Mesendoderm (in vitro differentiated cells): ENCODE measurements at regions not wholly inside any gene's neighbourhood (a gene's known extent, or its start where the extent isn't known, plus 50 kb on each side); places are given as distances from the start of the nearest gene placed in this dataset.
"Not testable (repeated sequence)": the region's sequence is repeated elsewhere in the genome, so short reads cannot be mapped to it uniquely, and the experiment has no call there.

Experiments used
- DNase-seq: peaks from one replicate; pipeline ENCODE4 v3.0.0; 2013
- H2AK5ac ChIP-seq: 2 replicates; pipeline ENCODE4 v1.6.1; 2013; ENCODE audit warnings: low read length, inconsistent platforms
- H2BK120ac ChIP-seq: 2 replicates; pipeline ENCODE4 v1.6.1; 2013; ENCODE audit warnings: low read depth, mild to moderate bottlenecking, low read length, moderate library complexity, mixed read lengths
- H2BK15ac ChIP-seq: replicated peaks from 2 replicates; pipeline ENCODE4 v1.6.1; 2013; ENCODE audit warnings: low read depth, mild to moderate bottlenecking, moderate library complexity
- H2BK5ac ChIP-seq: 2 replicates; pipeline ENCODE4 v1.6.1; 2013; ENCODE audit warnings: low read length, inconsistent platforms
- H3K18ac ChIP-seq: 2 replicates; pipeline ENCODE4 v1.6.1; 2013; ENCODE audit warnings: mild to moderate bottlenecking, low read length, mixed read lengths
- H3K23ac ChIP-seq: one replicate; pipeline ENCODE4 v1.6.1; 2013; ENCODE audit warnings: low read length
- H3K27ac ChIP-seq: 2 replicates; pipeline ENCODE4 v1.5.1; 2013; ENCODE audit warnings: low read depth, mild to moderate bottlenecking, inconsistent platforms, low read length, moderate library complexity
- H3K27me3 ChIP-seq: 2 replicates; pipeline ENCODE4 v1.6.1; 2013; ENCODE audit warnings: low read length, control low read depth, mild to moderate bottlenecking, inconsistent platforms; ENCODE audit not compliant: insufficient read depth, poor library complexity
- H3K36me3 ChIP-seq: 2 replicates; pipeline ENCODE4 v1.6.1; 2013; ENCODE audit warnings: low read length, inconsistent platforms; ENCODE audit not compliant: control insufficient read depth, insufficient read depth
- H3K4ac ChIP-seq: one replicate; pipeline ENCODE4 v1.6.1; 2013; ENCODE audit warnings: low read depth, mild to moderate bottlenecking, low read length, moderate library complexity
- H3K4me1 ChIP-seq: 2 replicates; pipeline ENCODE4 v1.6.1; 2013; ENCODE audit warnings: low read depth, low read length, inconsistent platforms; ENCODE audit not compliant: control insufficient read depth
- H3K4me2 ChIP-seq: 2 replicates; pipeline ENCODE4 v1.6.1; 2013; ENCODE audit warnings: low read length
- H3K4me3 ChIP-seq: 2 replicates; pipeline ENCODE4 v1.5.1; 2013; ENCODE audit warnings: mild to moderate bottlenecking, low read length
- H3K56ac ChIP-seq: one replicate; pipeline ENCODE4 v1.6.1; 2013; ENCODE audit warnings: low read length
- H3K79me1 ChIP-seq: 2 replicates; pipeline ENCODE4 v1.6.1; 2013; ENCODE audit warnings: low read length, inconsistent platforms
- H3K79me2 ChIP-seq: 2 replicates; pipeline ENCODE4 v1.6.1; 2013; ENCODE audit warnings: mild to moderate bottlenecking, low read length; ENCODE audit not compliant: control insufficient read depth, insufficient read depth
- H3K9ac ChIP-seq: 2 replicates; pipeline ENCODE4 v1.6.1; 2013; ENCODE audit warnings: low read length, inconsistent platforms
- H4K5ac ChIP-seq: one replicate; pipeline ENCODE4 v1.6.1; 2013; ENCODE audit warnings: low read length
- H4K8ac ChIP-seq: one replicate; pipeline ENCODE4 v1.6.1; 2013; ENCODE audit warnings: low read depth, mild to moderate bottlenecking, control low read depth, low read length, moderate library complexity
- WGBS: extraction: QIAGEN DNeasy Blood & Tissue Kit; methylation state at CpG from one replicate; pipeline ENCODE4 v1.1.7; 2013; ENCODE audit warnings: low lambda C conversion rate, missing lambda C conversion rate; ENCODE audit not compliant: insufficient coverage; ENCODE audit errors: extremely low coverage; 5-methylcytosine and 5-hydroxymethylcytosine counted together

DNA sequence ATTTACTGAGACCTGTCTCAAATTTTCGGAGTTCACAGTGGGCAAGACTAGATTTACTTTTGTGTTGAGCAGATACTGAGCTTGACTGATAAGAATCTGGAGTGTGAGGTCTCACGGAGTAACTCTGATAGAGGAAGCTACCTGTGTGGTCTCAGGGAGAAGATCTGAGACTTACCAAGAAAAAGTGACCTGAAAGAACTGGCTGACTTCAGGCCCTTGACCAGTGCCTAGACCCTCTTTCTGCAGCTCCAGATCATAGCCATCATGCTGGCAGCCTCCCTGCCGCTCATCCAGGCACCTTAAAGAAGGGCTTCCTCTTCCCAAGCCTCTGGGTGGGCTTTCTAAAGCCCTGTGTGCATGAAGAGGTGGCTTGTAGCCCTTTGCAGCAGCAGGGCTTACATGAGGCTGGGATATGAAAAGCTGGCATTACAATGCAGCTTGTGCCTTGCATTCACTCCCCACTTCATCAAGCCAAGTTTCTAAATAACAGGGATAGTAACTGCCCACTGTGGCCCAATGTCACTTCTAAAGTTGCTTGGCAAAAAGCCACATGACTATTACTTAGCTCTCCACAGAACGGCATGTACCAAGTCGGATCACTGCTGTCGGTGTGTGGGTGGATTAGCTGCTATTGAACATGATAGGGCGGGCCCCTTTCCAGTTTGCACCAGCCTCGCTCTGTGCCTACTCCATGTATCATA lies 115.3 kb upstream of the NBPF26 start:
- H3K9ac ChIP-seq, H3K4me2 ChIP-seq, H3K56ac ChIP-seq, H3K27me3 ChIP-seq, H4K5ac ChIP-seq, H3K4me3 ChIP-seq, H3K27ac ChIP-seq, H2AK5ac ChIP-seq, DNase-seq, H3K4ac ChIP-seq, H4K8ac ChIP-seq, H3K23ac ChIP-seq, H2BK120ac ChIP-seq, H3K18ac ChIP-seq, H2BK5ac ChIP-seq, H3K79me2 ChIP-seq, H3K36me3 ChIP-seq, H3K79me1 ChIP-seq, H3K4me1 ChIP-seq, H2BK15ac ChIP-seq: not testable (repeated sequence)
- no CpG with 5 or more reads among the region's 8 CpGs for whole genome bisulfite sequencing

DNA sequence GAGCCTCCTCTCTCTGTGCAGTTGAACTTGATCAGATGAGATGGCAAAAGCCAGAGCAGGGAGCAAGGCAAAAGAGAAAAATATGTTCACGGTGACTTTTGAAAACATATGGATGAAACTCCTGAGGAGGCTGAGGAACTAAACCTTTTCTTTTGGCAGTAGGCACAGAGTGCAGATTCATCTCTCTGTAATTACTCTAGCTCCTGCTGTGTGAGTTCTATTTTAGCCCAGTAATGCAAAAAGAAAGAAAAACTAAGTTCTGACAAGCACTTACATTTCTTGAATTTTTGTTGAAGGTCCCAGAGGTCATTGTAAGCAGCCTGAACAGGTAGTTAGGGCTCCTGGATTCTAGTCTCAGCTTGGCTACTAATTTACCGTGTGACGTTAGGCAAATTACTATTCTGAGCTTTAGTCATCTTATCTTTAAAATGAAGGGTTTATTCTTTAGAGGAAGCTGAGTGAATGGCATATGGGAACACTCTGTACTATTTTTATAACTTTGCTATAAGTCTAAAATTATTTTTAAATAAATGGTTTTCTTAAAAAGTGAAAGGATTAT lies 114.7 kb upstream of the NBPF26 start:
- H4K8ac ChIP-seq, H3K4ac ChIP-seq, H3K56ac ChIP-seq, DNase-seq, H3K9ac ChIP-seq, H2BK120ac ChIP-seq, H3K27me3 ChIP-seq, H3K23ac ChIP-seq, H3K4me3 ChIP-seq, H4K5ac ChIP-seq, H3K79me2 ChIP-seq, H3K79me1 ChIP-seq, H3K36me3 ChIP-seq, H2BK15ac ChIP-seq, H3K4me1 ChIP-seq, H3K27ac ChIP-seq, H2AK5ac ChIP-seq, H3K18ac ChIP-seq, H3K4me2 ChIP-seq, H2BK5ac ChIP-seq: not testable (repeated sequence)
- WGBS = no CpG with 5 or more reads among the region's 3 CpGs

DNA sequence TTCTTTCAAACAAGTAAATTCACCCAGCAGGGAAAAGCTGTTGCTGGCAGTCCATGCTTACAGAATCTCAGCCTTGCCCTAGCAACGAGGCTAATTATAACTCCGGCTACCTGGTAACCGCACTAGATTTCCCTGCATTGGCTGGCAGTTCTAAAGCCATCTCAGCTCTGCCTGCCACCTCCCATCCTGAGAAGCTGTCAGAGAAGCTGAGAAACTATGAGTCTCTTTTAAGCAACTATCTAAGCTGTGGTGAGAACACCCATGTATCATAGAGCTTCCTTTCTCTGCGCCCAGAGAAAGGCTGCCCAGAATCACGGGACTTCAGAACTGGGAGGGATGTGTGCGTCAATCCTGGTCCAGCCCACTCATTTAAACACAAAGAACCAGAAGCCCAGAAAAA lies 113.9 kb upstream of the NBPF26 start:
- not testable (repeated sequence) for H2BK120ac ChIP-seq, H3K18ac ChIP-seq, H2BK15ac ChIP-seq, H3K36me3 ChIP-seq, H3K23ac ChIP-seq, DNase-seq, H3K27me3 ChIP-seq, H2BK5ac ChIP-seq, H4K5ac ChIP-seq, H4K8ac ChIP-seq, H3K4ac ChIP-seq, H3K4me1 ChIP-seq, H3K9ac ChIP-seq, H2AK5ac ChIP-seq, H3K79me1 ChIP-seq, H3K4me2 ChIP-seq, H3K4me3 ChIP-seq, H3K56ac ChIP-seq, H3K79me2 ChIP-seq, H3K27ac ChIP-seq
- no CpG with 5 or more reads among the region's 6 CpGs for WGBS

DNA sequence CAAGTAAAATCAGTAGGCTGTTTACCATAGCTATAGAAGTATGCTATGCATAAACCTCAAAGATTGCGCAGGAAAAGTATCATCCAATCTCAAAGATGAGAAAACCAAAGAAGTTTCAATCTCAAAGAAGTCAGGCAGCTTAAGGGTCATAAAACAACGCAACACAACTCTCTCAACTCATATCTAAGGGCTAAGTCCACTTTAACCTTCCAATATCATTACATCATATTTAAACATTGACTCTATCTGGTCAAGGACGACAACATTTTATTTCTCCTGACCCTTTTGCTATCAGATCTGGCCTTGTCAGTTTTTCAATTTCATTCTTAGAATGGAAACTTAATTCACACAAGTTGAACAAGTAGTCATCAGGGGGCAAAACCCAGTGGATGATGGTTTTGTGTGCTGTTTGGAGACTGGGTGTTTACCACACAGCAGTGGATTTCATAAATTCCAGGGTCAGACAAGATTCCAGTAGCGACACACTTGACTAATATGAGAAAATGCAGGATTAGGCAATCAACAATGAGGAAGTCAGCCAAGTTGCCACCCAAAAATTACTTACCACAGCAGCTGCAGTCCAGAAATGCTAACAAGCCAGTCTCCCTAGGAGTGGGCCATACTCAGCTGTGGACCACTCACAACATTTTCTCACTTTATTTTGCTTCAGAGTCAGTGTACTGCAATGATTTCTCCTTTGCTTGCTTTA lies 108.7 kb upstream of the NBPF26 start:
- H4K5ac ChIP-seq, H3K79me1 ChIP-seq, H3K23ac ChIP-seq, H3K27me3 ChIP-seq, H3K9ac ChIP-seq, H2AK5ac ChIP-seq, H3K4me3 ChIP-seq, H3K4me1 ChIP-seq, H2BK120ac ChIP-seq, H2BK15ac ChIP-seq, H4K8ac ChIP-seq, H3K79me2 ChIP-seq, H3K27ac ChIP-seq, DNase-seq, H3K4me2 ChIP-seq, H3K56ac ChIP-seq, H3K36me3 ChIP-seq, H3K18ac ChIP-seq, H3K4ac ChIP-seq, H2BK5ac ChIP-seq: not testable (repeated sequence)
- no CpG with 5 or more reads among the region's 4 CpGs for WGBS

DNA sequence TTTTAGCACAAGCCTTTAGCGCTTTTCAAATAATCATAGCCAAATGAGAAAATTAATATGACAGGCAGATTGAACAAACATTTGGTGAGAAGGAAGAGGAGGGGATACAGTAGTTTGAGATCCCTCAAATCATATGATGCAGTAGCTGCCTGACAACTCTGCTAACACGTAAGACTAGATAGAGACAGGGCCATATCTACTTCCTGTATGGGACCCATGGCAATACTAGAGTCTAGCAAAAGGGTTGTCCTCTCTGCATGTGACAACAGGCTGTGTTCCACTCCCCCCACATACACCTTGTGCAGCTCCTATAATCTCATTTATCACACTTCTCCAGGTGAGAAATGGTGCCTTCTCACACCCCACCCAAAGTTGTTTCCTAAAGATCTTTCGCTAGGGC lies 106.3 kb upstream of the NBPF26 start:
- H3K4me3 ChIP-seq, H3K4me2 ChIP-seq, H3K4me1 ChIP-seq, H3K27ac ChIP-seq, H2BK5ac ChIP-seq, H3K79me1 ChIP-seq, H4K5ac ChIP-seq, H3K9ac ChIP-seq, H3K23ac ChIP-seq, H4K8ac ChIP-seq, H3K79me2 ChIP-seq, H2BK120ac ChIP-seq, H3K36me3 ChIP-seq, DNase-seq, H3K4ac ChIP-seq, H3K56ac ChIP-seq, H3K18ac ChIP-seq, H3K27me3 ChIP-seq, H2BK15ac ChIP-seq, H2AK5ac ChIP-seq: not testable (repeated sequence)
- WGBS = no CpG with 5 or more reads among the region's 3 CpGs
